ENCODE measurements at regions not wholly inside any gene's neighbourhood (a gene's known extent, or its start where the extent isn't known, plus 50 kb on each side); places are given as distances from the start of the nearest gene placed in this dataset.
"Not testable (repeated sequence)": the region's sequence is repeated elsewhere in the genome, so short reads cannot be mapped to it uniquely, and the experiment has no call there.

- intact Hi-C loops (cut with DNase I): no loop called here
- no peak for DNase-seq (ENCODE audit: low spot score)
Measured at GRCh38 chr7:118861581-118861980, 637.1 kb downstream of the ANKRD7 start.

- intact Hi-C loops (cut with DNase I): no loop called here
- no peak for DNase-seq (ENCODE audit: low spot score)
Measured at GRCh38 chr7:118862740-118863139, 638.2 kb downstream of the ANKRD7 start.

DNA sequence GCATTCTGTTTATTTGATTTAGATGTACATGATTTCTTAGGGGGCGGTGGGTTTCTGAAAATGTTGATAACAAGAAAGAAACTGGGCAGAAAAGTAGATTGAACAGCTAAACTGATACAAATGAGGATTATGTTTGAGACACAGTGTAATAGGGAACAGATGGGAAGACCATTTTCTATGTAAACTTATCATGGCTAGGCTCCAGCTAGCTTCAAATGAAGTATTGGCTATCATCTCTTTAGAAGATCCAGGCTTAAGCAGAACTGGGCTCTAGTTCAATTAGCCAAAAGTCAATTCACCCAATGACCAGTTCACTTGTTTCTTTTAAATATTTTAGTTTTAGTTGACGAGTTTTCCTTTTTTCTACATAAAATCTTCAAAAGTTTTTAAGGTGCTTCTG, 639.5 kb downstream of the ANKRD7 start:
- intact Hi-C loops (cut with DNase I): no loop called here
- DNase-seq (ENCODE audit: low spot score): no peak

DNA sequence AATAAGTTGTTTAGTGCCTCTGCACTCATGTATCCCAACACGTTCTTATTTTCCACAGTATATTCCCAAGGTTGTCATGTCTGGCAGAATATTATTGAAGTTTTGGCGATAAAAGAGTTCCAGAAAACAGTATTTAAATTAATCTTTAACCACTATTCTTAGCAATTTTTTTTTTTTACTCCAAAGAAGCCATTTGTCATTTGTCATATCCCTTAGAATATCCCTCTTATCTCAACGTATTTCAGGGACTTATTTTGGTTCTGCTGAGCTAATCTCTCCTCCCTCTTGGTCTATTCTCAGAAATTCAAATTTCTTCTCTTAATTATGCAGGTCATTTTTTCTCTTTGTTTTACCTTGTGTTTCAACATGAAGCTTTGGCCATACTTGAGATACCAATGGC, 643.4 kb downstream of the ANKRD7 start:
- DNase-seq (ENCODE audit: low spot score): no peak
- intact Hi-C loops (cut with DNase I): no loop called here

- DNase-seq (ENCODE audit: low spot score); intact Hi-C loops (cut with DNase I): not testable (repeated sequence)
Measured at GRCh38 chr7:118869141-118869540, 644.6 kb downstream of the ANKRD7 start.

- intact Hi-C loops (cut with DNase I): no loop called here
- no peak for DNase-seq (ENCODE audit: low spot score)
Measured at GRCh38 chr7:118870187-118870586, 645.7 kb downstream of the ANKRD7 start.

DNA sequence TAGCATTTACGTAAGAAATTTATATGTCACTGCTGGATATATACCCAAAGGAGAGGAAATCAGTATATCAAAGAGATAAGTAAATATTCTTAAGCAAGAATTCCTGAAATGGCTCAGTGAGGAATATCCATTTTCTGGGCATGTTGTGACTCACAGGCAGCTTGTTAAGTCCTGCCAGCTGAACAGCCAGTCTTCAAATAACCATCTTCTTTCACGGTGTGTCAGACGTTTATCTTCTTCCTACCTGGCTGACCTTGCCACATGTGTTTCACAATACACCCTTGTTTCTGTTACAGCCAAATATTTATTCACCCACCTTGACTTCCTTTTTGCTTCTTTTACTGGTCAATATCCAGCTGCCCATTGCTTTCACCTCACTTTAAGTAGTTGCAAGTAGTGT, 648.1 kb downstream of the ANKRD7 start:
- intact Hi-C loops (cut with DNase I): no loop called here
- no peak for DNase-seq (ENCODE audit: low spot score)

DNA sequence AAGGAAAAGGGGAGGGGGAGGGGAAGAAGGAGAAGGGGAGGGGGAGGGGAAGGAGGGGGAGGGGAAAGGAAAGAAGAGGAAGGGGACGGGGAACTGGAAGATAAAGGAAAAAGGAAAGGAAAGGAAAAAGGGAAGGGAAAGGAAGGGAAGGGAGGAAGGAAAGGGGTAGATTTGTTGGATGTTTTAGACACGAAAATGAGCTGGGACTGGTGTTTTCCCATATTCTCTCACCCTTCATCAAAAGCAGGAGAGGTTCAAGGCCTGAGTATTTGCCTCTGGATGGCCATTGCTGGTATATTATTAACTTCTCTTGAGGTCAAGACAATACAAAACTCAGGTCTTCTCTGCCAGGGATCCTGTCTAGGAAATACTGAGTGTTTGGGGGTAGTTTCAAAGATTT, 652.7 kb downstream of the ANKRD7 start:
- DNase-seq (ENCODE audit: low spot score): no peak
- intact Hi-C loops (cut with DNase I): no loop called here

DNA sequence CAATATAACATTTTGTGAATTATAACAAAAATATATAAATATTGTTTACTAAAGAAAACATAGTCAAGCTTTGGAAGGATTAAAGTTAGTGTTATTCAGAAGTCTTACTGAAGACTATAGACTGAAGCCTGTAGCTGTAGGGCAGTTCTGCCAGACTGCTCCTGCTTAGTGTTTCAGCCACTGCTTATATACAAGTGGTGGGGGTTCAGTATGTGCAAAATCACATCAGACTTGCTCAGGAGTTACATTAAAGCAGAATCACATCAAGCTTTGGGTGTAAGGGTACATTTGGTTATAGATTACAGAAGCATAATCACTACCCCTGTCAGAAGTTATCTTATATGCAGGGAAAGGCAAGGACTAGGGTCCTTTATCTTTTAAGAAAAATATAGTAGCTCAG, 653.8 kb downstream of the ANKRD7 start:
- no peak for DNase-seq (ENCODE audit: low spot score)
- intact Hi-C loops (cut with DNase I): no loop called here

DNA sequence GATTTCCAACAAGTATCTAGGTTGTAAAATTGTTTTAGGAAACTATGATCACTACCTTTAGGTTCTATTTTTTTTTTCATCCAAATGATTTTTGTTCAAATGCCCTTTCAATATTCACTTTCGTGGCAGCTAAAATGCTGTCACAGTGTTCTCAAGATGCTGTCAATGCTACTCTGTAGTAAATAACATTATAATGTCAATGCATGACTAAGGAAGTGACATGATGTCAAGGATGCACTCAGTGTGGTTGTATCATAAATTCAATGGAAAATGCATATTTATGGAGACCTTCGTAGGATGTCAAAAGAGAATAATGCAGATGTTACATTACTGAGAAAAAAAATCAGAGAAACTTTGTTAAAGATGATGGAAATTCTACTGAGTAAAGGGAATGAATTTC, 673.8 kb downstream of the ANKRD7 start:
- intact Hi-C loops (cut with DNase I): no loop called here
- DNase-seq (ENCODE audit: low spot score): no peak

GRCh38 chr7:118902600-118902999, 678.1 kb downstream of the ANKRD7 start:
- DNase-seq (ENCODE audit: low spot score): no peak
- intact Hi-C loops (cut with DNase I): no loop called here

GRCh38 chr7:118907911-118908527, 683.5 kb downstream of the ANKRD7 start:
- intact Hi-C loops (cut with DNase I): no loop called here
- no peak for DNase-seq (ENCODE audit: low spot score)

DNA sequence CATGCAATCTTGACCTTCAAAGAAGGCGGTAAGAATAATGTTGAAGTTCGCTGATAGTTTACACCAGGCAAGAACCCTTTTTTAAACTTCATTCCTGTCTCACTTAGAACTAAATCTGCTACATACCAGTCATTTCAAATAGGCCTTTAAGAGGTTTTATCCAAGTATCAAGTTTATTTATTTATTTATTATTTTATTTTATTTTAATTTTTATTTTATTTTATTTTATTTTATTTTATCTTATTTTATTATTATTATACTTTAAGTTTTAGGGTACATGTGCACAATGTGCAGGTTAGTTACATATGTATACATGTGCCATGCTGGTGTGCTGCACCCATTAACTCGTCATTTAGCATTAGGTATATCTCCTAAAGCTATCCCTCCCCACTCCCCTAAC, 691.6 kb downstream of the ANKRD7 start:
- DNase-seq (ENCODE audit: low spot score); intact Hi-C loops (cut with DNase I): not testable (repeated sequence)

GRCh38 chr7:118918556-118918955, 694.1 kb downstream of the ANKRD7 start:
- no peak for DNase-seq (ENCODE audit: low spot score)
- intact Hi-C loops (cut with DNase I): no loop called here

- intact Hi-C loops (cut with DNase I): no loop called here
- no peak for DNase-seq (ENCODE audit: low spot score)
Measured at GRCh38 chr7:118938845-118939244, 714.3 kb downstream of the ANKRD7 start.

- no peak for DNase-seq (ENCODE audit: low spot score)
- intact Hi-C loops (cut with DNase I): no loop called here
Measured at GRCh38 chr7:118944271-118944670, 719.8 kb downstream of the ANKRD7 start.

DNA sequence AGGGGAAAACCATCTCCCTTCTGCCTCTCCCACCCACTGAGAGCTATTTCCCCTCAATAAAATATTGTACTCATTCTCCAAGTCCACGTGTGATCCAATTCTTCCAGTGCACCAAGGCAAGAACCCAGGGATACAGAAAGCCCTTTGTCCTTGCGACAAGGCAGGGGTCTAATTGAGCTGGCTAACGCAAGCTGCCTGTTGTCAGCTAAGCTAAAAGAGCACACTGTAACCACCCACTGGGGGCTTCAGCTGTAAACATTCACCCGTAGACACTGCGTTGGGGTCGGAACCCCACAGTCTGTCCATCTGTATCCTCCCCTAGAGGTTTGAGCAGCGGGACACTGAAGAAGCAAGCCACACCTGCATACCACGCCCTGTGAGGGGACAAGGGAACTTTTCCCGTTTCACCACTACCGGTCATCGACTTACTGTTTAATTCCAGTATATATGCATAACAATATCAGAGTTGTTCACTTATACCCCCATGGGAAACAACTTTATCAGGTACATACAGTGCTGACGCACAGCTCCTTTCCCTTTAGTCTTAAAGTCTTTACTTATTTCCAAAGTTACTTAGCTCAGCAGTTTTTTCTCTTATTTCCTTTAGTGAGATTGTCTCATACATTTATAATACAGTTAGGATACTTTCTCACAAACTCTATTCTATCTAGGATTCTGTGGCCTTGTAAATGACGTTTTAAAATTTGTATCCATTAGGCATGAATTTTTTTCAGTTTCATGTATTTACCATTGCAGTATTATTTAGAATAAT, 721.6 kb downstream of the ANKRD7 start:
- intact Hi-C loops (cut with DNase I): no loop called here
- DNase-seq (ENCODE audit: low spot score): no peak

DNA sequence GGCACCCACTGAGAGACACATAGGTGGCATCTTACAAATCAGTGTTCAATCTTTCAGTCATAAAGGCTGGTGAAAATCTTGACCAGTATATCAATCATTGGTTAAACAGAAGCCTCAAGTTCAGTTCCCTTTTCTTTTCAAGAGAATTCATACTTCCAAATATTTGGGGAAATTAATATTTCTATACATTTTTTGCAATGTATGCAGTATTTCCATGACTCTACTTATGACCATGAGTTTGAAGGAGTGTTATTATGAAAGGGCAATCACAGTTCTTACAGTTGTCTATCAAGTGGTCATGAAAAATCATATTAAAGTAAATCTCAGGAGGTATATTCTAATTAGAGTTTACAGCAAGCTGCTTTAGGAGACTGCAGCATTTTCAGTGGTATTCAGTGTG, 724.0 kb downstream of the ANKRD7 start:
- intact Hi-C loops (cut with DNase I): no loop called here
- no peak for DNase-seq (ENCODE audit: low spot score)

GRCh38 chr7:118949031-118949430, 724.5 kb downstream of the ANKRD7 start:
- intact Hi-C loops (cut with DNase I): no loop called here
- no peak for DNase-seq (ENCODE audit: low spot score)

DNA sequence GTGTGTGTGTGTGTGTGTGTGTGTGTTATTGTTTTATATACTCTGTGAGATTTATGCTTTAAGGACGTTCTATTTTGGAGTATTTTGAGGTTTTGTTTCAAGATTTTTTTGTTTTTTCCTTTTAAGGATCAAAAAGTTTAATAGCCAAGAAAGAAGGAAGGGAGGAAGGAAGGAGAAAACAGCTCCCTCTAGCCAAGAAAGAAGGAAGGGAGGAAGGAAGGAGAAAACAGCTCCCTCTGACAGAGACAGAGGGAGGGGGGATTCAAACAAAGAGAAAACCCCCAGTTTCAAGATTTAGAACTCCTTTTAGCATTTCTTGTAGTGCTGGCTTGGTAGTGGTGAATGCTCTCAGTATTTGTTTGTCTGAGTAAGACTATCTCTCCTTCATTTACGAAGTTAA, 731.8 kb downstream of the ANKRD7 start:
- DNase-seq (ENCODE audit: low spot score); intact Hi-C loops (cut with DNase I): not testable (repeated sequence)

- no peak for DNase-seq (ENCODE audit: low spot score)
Measured at GRCh38 chr7:118969370-118969769, 744.9 kb downstream of the ANKRD7 start.

More at GRCh38 chr7:118969370-118969769, 744.9 kb downstream of the ANKRD7 start:
- intact Hi-C loops (cut with DNase I): no loop called here
